Muscle of leg (tissue), 3 donors: ENCODE measurements at regions not wholly inside any gene's neighbourhood (a gene's known extent, or its start where the extent isn't known, plus 50 kb on each side); places are given as distances from the start of the nearest gene placed in this dataset.
A peak's percentile ranks its signal among the peaks of the same experiment; 100 is the strongest.

Experiments
- DNase-seq: peaks from one replicate; pipeline ENCODE4 v3.0.0; 2013
- H3K27ac ChIP-seq: one replicate; pipeline ENCODE4 v1.5.1; 2013; ENCODE audit warnings: mild to moderate bottlenecking, low read length, control low read depth
- H3K27me3 ChIP-seq: one replicate; pipeline ENCODE4 v1.6.1; 2013; ENCODE audit warnings: low read length; ENCODE audit not compliant: control insufficient read depth, insufficient read depth
- H3K36me3 ChIP-seq: one replicate; pipeline ENCODE4 v1.6.1; 2013; ENCODE audit warnings: low read length; ENCODE audit not compliant: control insufficient read depth, insufficient read depth
- H3K4me1 ChIP-seq: one replicate; pipeline ENCODE4 v1.6.1; 2013; ENCODE audit warnings: low read length; ENCODE audit not compliant: control insufficient read depth, insufficient read depth
- H3K4me3 ChIP-seq: one replicate; pipeline ENCODE4 v1.5.1; 2013; ENCODE audit warnings: low read length, control low read depth
- H3K9me3 ChIP-seq: replicated peaks from 2 replicates; pipeline ENCODE4 v1.6.1; 2013; ENCODE audit warnings: low read depth, low read length; ENCODE audit not compliant: control insufficient read depth
- WGBS: methylation state at CpG from one replicate; pipeline ENCODE4 v1.1.5; 2013; ENCODE audit warnings: missing lambda C conversion rate; ENCODE audit not compliant: insufficient coverage; 5-methylcytosine and 5-hydroxymethylcytosine counted together

DNA sequence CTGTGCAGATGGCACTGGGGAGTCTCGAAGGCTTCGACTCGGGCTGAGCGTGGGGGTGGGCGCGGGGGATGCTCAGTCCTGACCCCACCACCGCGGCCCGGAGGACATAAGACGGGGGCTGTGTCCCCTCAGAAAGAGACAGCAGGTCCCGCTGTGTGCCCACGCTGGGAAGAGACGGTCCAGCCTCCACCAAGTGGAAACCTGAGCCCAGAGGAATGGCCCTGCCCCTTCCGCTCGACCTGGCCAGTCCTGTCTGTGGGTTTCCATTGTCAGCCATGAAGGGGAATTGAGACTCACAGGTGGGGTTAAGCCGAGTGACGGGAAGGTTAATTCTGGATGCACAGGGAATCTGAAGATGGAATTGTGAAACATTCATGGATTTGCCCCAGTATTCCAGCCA, 442.7 kb downstream of the PREX1 start:
- WGBS: 68% methylated on average over 17 of the region's 17 CpGs
- H3K36me3 ChIP-seq: no peaks in the 10 kb centered on the region
- no peaks in the 10 kb centered on the region for H3K9me3 ChIP-seq
- no peak overlapping the region for H3K27ac ChIP-seq
- DNase-seq: no peak
- peaks cover 9% of the 10 kb centered on the region for H3K27me3 ChIP-seq
- H3K4me3 ChIP-seq: no peak overlapping the region
- H3K4me1 ChIP-seq: peaks cover 19% of the 10 kb centered on the region

DNA sequence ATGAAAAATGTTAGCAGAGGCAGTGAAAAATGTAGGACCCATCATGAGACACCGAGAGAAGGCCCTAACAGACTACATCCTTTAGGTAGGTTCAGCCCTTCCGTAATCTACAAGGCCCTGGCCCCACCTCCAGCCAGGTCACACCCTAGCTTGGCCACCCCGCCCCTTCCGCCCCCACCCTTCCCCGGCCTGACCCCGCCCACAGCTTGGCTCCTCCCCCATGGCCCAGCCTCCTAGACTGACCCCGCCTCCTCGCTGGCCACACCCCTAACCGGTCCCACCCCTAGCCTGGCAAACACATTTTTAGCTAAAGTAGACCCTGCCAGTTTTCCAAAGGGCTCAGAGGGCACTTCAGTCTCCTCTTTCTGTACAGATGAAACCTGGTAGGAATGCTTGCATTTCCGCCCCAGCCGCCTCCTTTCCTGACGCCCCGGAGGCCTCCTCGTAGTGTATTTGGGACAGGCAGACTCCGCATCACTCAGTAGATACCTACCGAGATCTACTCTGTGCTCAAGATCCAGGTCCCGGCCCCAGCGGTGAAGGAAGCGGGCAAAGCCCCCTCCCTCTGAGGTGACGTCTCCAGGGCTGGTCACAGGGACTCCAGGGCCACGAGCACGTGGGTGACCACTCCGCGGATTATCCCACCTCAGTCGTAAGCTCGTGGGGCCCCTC, 443.5 kb downstream of the PREX1 start:
- peaks cover 9% of the 10 kb centered on the region for H3K27me3 ChIP-seq
- no peak overlapping the region for H3K4me3 ChIP-seq
- no peaks in the 10 kb centered on the region for H3K36me3 ChIP-seq
- no peak for DNase-seq
- H3K4me1 ChIP-seq: peaks cover 19% of the 10 kb centered on the region
- no peaks in the 10 kb centered on the region for H3K9me3 ChIP-seq
- H3K27ac ChIP-seq: no peak overlapping the region
- 61% methylated on average over 23 of the region's 26 CpGs for whole genome bisulfite sequencing

DNA sequence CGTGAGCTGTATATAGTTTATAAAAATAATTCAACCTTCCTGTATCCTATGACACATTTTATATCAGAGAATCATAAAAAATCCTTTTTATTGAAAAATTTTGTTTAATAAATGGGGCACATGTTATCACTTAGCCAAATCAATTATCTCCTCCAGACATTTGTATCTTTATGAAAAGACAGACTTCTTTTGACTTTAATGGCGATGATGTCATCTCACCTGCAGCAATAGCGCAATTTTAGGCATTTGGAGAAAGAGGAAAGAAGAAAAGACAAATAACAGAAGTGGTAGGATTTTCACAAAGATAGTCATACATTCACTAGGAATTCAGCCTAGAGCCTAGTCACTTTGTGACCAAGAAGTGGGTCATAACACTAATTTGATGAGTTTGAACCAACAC, 444.5 kb downstream of the PREX1 start:
- Histone ChIP-seq H3K4me1 (peaks cover 19% of the 10 kb centered on the region), H3K27me3 (peaks cover 9% of the 10 kb centered on the region), H3K4me3 (no peak overlapping the region), H3K27ac (no peak overlapping the region), H3K36me3 (no peaks in the 10 kb centered on the region), H3K9me3 (no peaks in the 10 kb centered on the region)
- no peak for DNase-seq
- no CpG with 5 or more reads among the region's 3 CpGs for WGBS

DNA sequence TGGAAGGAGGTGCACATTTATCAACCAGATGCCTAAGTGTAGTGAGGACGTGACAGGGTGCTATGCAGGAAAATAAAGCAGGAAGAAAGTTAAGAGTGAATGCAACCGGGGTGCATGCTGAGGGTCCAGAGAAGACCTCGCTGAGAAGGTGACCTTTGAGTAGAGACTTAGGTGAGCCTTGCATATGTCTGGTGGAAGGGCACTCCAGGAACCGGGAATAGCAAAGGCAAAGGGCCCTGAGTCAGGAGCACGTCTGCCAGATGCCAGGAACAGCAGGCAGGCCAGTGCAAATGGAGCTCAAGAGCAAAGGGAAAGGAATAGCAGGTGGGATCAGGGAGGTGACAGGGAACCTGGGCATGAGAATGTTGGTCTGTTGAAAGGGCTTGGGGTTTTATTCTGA, 445.5 kb downstream of the PREX1 start:
- Histone ChIP-seq H3K36me3 (no peaks in the 10 kb centered on the region), H3K9me3 (no peaks in the 10 kb centered on the region), H3K27ac (no peak overlapping the region), H3K27me3 (peaks cover 6% of the 10 kb centered on the region), H3K4me1 (peaks cover 19% of the 10 kb centered on the region), H3K4me3 (no peak overlapping the region)
- no peak for DNase-seq
- WGBS: 87% methylated on average over 5 of the region's 5 CpGs

DNA sequence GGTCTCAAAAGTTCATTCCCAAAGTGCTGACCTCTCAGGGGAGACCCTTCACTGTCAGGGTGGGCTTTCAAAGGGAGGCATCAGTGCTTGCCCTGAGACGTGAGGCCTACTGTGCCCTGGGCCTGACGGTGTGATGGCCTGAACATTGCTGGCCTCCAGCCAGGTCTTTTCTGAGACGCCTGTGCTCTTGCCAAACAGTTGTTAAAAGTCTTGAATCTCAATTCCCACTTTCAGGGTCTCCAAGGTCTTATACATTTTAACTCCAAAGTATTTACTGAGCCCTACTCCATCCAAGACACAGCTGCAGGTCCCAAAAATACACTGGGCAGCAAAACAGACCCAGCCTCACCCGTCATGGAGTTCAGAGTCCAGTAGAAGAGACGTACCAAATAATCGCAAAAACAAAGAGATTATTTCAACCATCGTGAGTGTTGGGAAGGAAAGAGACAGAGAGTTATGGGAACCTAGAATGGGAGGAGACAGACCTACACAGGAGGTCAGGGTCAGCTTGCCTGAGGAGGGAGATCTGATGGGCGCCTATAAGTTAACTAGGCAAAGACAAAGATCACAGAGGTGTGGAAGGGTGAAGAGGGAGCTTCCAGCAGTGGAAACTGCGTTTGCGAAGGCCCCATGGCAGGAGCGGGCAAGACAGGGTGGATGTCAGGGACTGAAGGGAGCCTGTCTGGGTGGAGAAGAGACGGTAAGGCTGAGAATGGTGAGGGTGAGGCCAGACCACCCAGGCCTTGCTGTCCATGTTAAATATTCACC, 446.3 kb downstream of the PREX1 start:
- DNase-seq: peak; percentile 71
- H3K27ac ChIP-seq: peak overlapping the region; percentile 78
- WGBS: 60% methylated on average over 11 of the region's 12 CpGs
- peaks cover 7% of the 10 kb centered on the region for H3K27me3 ChIP-seq
- H3K4me1 ChIP-seq: peaks cover 19% of the 10 kb centered on the region
- H3K9me3 ChIP-seq: no peaks in the 10 kb centered on the region
- H3K4me3 ChIP-seq: no peak overlapping the region
- no peaks in the 10 kb centered on the region for H3K36me3 ChIP-seq

DNA sequence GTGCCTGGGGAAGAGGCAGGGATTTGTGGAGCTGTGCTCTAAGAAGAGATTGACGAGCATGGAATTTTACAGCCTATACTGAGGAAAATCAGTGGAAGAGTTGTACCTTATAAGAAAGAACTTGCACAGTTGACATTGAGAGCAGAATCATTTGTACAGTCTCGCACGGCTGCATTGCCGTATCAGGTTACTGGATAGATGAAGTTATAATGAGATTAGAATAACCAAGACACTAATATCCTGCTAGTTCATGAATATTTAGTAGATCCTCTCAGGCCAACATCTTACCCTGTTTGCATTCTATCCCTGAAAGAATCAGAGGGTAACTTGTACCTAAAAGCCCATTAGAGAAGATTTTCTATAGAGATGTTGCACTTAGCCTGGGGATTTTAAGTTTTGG, 447.1 kb downstream of the PREX1 start:
- Histone ChIP-seq H3K4me1 (peaks cover 19% of the 10 kb centered on the region), H3K9me3 (no peaks in the 10 kb centered on the region), H3K27ac (peak overlapping the region; percentile 78), H3K27me3 (peaks cover 2% of the 10 kb centered on the region), H3K4me3 (no peak overlapping the region), H3K36me3 (no peaks in the 10 kb centered on the region)
- no peak for DNase-seq
- 86% methylated on average over 1 of the region's 4 CpGs for WGBS

DNA sequence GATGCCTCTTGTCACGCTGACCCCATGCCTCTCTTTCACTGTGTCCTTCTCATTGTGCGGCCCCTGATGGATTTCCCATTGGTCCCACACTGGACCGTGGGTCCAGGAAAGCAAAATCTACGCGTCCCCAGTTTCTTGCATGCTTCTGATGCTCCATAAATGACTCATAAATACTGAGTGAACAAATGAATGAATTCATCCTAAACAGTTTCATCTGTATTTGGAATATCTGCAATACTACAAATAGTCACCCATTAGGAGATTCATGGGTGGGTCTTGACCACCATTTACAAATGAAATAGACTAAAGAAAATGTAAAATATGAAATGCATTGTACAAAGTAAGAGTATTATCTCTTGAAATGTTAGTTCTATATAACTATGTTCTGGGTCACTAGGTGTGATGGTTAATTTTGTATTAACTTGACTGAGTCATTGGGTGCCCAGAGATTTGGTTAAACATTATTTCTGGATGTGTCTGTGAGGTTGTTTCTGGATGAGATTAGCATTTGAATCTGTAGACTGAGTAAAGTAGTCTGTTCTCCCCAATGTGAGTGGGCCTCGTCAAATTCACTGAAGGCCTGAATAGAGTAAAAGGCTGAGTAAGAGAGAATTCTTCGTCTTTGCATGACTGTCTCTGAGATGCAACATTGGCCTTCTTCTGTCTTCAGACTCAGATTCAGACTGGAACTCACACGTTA, 448.7 kb downstream of the PREX1 start:
- H3K9me3 ChIP-seq: no peaks in the 10 kb centered on the region
- peaks cover 7% of the 10 kb centered on the region for H3K27me3 ChIP-seq
- WGBS: 100% methylated on average over 3 of the region's 8 CpGs
- no peak overlapping the region for H3K4me3 ChIP-seq
- no peak overlapping the region for H3K27ac ChIP-seq
- no peak for DNase-seq
- peaks cover 26% of the 10 kb centered on the region for H3K4me1 ChIP-seq
- H3K36me3 ChIP-seq: no peaks in the 10 kb centered on the region

DNA sequence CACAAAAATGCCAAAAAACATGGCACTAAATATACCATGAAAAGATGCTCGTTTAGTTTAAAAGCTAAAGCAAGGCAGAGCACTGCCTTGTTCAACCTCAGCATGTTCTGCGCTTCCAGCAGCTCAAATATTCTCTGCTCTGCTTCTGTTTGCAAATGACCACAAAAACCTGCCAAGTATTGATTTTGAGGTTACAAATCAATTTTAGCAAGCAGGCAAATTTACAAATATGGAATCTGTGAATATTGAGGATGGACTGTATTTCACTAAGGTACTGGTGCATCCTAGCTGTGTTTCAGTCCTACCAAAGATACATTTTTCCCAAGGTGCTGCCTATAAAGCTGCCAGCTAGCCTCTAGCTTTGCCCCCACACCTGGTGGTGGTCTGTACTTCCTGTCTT, 449.9 kb downstream of the PREX1 start:
- H3K9me3 ChIP-seq: no peaks in the 10 kb centered on the region
- peaks cover 31% of the 10 kb centered on the region for H3K4me1 ChIP-seq
- WGBS: 77% methylated on average over 2 of the region's 2 CpGs
- DNase-seq: no peak
- H3K36me3 ChIP-seq: no peaks in the 10 kb centered on the region
- H3K27ac ChIP-seq: no peak overlapping the region
- H3K4me3 ChIP-seq: no peak overlapping the region
- H3K27me3 ChIP-seq: peaks cover 19% of the 10 kb centered on the region

DNA sequence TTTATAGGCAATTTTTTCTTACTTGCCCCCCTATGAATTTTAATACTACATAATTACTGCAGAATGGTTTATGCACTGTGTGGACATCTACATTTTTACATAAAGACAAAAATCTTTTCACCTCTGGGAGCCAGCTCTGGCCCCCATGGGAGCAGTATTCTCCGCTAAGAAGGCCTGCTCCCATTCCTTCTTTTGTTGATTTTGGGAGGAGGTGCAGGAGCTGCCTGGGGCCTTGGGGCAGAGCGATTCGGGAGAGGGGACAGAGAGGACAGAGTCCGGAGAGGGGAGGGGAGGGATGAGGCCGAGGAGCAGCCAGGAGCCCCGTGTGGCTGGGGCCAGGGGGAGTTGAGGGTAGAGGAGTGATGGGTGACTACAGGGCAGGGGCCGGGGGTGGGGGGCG, 452.0 kb downstream of the PREX1 start:
- H3K27ac ChIP-seq: no peak overlapping the region
- no peaks in the 10 kb centered on the region for H3K36me3 ChIP-seq
- H3K27me3 ChIP-seq: peaks cover 22% of the 10 kb centered on the region
- WGBS: 57% methylated on average over 8 of the region's 8 CpGs
- no peak overlapping the region for H3K4me3 ChIP-seq
- peaks cover 16% of the 10 kb centered on the region for H3K4me1 ChIP-seq
- no peak for DNase-seq
- H3K9me3 ChIP-seq: no peaks in the 10 kb centered on the region

DNA sequence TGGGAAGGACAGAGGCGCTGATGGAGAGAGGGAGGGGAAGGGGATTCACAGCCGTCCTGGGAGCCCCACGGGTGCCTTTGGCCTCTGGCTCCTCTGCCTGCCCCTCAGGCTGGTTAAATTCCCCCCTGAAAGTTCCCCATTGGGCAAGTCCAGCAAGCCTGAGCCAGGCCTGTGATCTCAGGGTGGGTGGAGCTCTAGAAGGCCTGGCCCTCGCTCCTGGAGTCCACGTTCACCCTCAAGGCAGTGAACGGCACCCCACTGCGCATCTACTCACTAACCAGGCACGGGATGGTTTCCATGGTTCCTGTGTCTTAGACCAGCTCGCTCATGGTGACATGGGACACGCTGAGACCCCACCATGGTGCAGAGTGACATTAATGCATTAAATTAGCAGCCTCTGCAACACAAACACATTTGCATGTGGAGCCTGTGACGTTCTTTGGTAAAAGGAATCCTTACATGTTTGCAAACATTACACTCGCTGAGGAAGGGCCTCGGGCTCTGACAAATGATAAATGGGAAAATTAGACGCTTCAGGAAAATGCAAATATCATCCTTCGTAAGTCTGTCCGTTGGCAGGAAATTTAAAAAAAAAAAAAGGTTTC, 452.7 kb downstream of the PREX1 start:
- Histone ChIP-seq H3K27ac (peak overlapping the region; percentile 74), H3K27me3 (peaks cover 22% of the 10 kb centered on the region)
- 47% methylated on average over 8 of the region's 16 CpGs for WGBS

More for the DNA sequence above, 452.7 kb downstream of the PREX1 start:
- no peak for DNase-seq
- Histone ChIP-seq H3K36me3 (no peaks in the 10 kb centered on the region), H3K9me3 (no peaks in the 10 kb centered on the region), H3K4me3 (no peak overlapping the region), H3K4me1 (peaks cover 12% of the 10 kb centered on the region)
